NCI-H226 (cell line): ENCODE measurements at regions not wholly inside any gene's neighbourhood (a gene's known extent, or its start where the extent isn't known, plus 50 kb on each side); places are given as distances from the start of the nearest gene placed in this dataset.

ENCODE experiments used
- DNase-seq: peaks from one replicate; pipeline ENCODE4 v3.0.0-alpha.2; 2015

GRCh38 chr3:147008886-147009285, 397.5 kb downstream of the ZIC4 start:
- DNase-seq: no peak

- DNase-seq: no peak
These were observed 397.9 kb downstream of the ZIC4 start for GRCh38 chr3:147008458-147008857.

- DNase-seq: no peak
These were observed 398.6 kb downstream of the ZIC4 start for GRCh38 chr3:147007736-147008245.

GRCh38 chr3:147002721-147003120, 397.6 kb upstream of the PLSCR5 start:
- peak; percentile 6 for DNase-seq

- no peak for DNase-seq
These were observed 395.1 kb upstream of the PLSCR5 start for GRCh38 chr3:147000274-147000673.

- no peak for DNase-seq
These were observed 386.8 kb upstream of the PLSCR5 start for GRCh38 chr3:146991907-146992306.

- no peak for DNase-seq
These were observed 370.3 kb upstream of the PLSCR5 start for GRCh38 chr3:146975476-146975875.

- DNase-seq: no peak
These were observed 369.9 kb upstream of the PLSCR5 start for GRCh38 chr3:146975032-146975431.

- no peak for DNase-seq
These were observed 368.9 kb upstream of the PLSCR5 start for GRCh38 chr3:146974001-146974400.

- DNase-seq: peak; percentile 57
These were observed 367.6 kb upstream of the PLSCR5 start for GRCh38 chr3:146972726-146973125.

GRCh38 chr3:146970236-146970635, 365.1 kb upstream of the PLSCR5 start:
- no peak for DNase-seq

- no peak for DNase-seq
These were observed 364.2 kb upstream of the PLSCR5 start for GRCh38 chr3:146969356-146969755.

- peak; percentile 86 for DNase-seq
These were observed 363.1 kb upstream of the PLSCR5 start for GRCh38 chr3:146968204-146968651.

- DNase-seq: no peak
These were observed 362.6 kb upstream of the PLSCR5 start for GRCh38 chr3:146967783-146968182.

- no peak for DNase-seq
These were observed 361.0 kb upstream of the PLSCR5 start for GRCh38 chr3:146966124-146966523.

- no peak for DNase-seq
These were observed 348.4 kb upstream of the PLSCR5 start for GRCh38 chr3:146953511-146953981.

- no peak for DNase-seq
These were observed 343.8 kb upstream of the PLSCR5 start for GRCh38 chr3:146948985-146949384.

- peak; percentile 28 for DNase-seq
These were observed 343.0 kb upstream of the PLSCR5 start for GRCh38 chr3:146948186-146948585.

GRCh38 chr3:146929696-146930095, 324.6 kb upstream of the PLSCR5 start:
- DNase-seq: no peak

- DNase-seq: no peak
These were observed 323.4 kb upstream of the PLSCR5 start for GRCh38 chr3:146928421-146929059.

- no peak for DNase-seq
These were observed 316.5 kb upstream of the PLSCR5 start for GRCh38 chr3:146921693-146922092.

GRCh38 chr3:146914409-146914808, 309.3 kb upstream of the PLSCR5 start:
- no peak for DNase-seq

- no peak for DNase-seq
These were observed 307.3 kb upstream of the PLSCR5 start for GRCh38 chr3:146912241-146913015.

- no peak for DNase-seq
These were observed 298.8 kb upstream of the PLSCR5 start for GRCh38 chr3:146903927-146904326.
